ENCODE measurements at regions not wholly inside any gene's neighbourhood (a gene's known extent, or its start where the extent isn't known, plus 50 kb on each side); places are given as distances from the start of the nearest gene placed in this dataset.
"Not testable (repeated sequence)": the region's sequence is repeated elsewhere in the genome, so short reads cannot be mapped to it uniquely, and the experiment has no call there.

DNA sequence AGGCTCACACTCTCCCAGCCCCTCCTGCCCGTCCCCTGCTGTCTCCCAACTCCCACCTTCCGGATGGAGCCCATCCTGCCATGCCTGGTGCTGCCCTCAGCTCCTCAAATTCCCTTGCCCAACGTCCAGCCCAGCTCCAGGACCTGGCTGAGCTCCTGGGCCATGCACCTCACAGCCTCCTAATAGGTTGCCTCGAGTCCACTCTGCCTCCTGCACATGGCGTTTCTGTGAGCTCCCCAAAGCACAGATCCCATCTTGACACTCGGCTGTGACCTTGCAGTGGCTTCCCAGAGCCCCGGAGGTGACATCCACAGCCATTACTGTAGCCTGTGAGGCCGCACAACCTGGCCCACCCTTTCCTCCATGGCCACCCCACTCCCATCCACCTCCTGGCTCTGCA, 191.9 kb upstream of the SALL3 start:
- no peak for DNase-seq (ENCODE audit: low read depth, low spot score)

DNA sequence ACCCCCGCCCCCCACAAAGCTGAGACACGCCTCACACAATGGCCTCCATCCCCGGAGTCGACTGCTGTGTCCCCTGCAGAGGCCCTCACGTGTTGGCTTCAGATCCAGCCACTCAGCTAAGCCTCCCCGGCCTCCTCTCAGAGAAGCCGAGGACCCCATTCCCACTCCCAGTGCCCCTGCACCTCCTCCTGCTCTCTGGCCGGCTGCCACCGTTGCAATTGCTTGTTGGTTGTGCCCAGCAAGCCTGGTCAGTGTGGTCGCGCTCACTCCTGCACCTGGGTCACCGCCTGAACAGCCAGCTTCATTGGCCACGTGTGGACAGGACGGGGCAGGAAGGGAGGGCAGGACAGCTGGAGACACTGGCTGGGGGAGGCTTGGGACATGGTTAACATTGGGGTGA, 191.5 kb upstream of the SALL3 start:
- DNase-seq (ENCODE audit: low read depth, low spot score), result no peak

DNA sequence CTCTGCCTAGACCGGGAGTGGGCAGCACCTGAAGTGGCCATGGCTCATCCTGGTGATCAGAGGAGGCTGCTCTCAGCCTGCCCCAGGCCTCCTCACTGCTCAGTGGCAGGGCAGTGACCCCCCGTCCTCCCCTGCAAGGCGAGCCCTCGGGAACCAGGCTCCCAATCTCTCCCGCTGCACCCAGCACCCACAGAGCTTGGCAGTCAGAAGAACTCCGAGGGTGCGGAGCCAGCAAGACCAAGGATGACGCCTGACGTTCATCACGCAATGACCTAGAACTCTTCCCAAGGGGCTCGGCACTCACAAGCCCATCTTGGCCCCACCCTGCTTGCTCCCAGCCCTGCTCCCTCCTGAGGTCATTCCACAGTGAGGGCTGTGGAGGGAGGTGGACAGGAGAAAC, 189.8 kb upstream of the SALL3 start:
- no peak for DNase-seq (ENCODE audit: low read depth, low spot score)

DNA sequence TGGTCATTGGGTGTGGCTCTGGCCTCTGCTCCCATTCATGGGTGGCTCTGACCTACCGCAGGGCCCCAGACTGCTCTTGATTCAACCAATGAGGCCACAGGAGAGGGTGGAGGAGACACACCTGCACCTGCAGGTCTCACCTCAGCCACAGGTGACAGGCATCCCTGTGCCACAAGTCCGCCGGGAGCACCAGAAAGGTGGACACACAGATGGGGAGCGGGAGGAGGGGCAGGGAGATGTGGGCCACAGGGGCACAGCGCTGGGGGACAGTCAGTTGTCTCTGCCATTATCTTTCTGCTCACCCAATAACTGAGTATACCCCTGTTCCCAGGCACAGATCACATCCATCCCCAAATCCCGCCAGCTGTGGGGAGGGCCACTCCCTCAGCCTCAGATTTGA, 189.1 kb upstream of the SALL3 start:
- DNase-seq (ENCODE audit: low read depth, low spot score), result no peak

DNA sequence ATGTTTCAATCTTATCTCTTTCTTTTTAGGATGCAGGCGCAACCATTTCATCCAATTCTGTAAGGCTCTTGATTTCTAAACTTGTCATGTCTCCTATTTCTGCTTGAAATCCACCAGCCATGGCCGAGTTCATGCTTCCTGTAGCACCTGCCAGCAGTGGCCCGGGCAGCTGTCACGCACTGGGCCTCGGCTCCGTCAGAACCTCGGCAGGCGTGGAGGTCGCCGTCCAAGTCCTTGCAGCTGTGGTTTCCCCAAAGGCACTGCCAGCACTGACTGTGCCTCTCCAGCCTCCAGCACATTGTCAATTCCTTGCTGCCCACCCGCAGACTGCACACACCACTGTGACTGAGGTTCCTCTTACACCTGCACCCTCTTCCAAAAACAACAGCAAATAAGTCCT, 188.7 kb upstream of the SALL3 start:
- DNase-seq (ENCODE audit: low read depth, low spot score), result no peak

DNA sequence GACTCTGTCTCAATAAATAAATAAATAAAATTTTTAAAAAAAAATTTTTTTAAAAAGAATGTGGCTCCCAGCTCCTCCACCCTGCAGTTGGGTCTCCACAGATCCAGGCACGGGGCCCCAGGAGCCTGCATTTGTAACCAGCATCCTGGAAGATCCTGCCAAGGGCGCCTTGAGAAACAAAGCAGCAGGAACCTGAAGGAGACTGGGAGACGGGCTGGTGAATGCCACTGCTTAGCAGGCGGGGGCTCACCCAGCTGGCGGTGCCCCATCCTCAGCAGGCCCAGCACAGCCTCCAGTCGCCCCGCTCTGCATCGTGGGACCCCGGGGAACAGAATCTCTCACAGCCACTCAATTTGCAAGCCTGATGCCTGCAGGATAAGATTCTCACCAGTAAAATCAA, 187.5 kb upstream of the SALL3 start:
- no peak for DNase-seq (ENCODE audit: low read depth, low spot score)

DNA sequence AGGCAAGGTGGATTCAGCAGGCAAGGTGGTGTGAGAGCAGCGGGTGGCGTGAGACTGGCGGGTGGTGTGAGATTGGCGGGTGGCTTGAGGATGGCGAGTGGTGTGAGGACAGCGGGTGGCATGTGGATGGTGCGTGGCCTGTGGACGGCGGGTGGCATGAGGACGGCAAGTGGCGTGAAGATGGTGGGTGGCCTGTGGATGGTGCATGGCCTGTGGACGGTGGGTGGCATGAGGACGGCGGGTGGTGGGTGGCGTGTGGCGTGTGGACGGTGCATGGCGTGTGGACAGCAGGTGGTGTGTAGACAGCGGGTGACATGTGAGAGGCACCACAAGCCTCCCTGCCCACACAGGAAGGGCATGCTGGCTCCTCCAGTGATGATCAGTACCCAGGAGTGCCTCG, 186.9 kb upstream of the SALL3 start:
- no peak for DNase-seq (ENCODE audit: low read depth, low spot score)

DNA sequence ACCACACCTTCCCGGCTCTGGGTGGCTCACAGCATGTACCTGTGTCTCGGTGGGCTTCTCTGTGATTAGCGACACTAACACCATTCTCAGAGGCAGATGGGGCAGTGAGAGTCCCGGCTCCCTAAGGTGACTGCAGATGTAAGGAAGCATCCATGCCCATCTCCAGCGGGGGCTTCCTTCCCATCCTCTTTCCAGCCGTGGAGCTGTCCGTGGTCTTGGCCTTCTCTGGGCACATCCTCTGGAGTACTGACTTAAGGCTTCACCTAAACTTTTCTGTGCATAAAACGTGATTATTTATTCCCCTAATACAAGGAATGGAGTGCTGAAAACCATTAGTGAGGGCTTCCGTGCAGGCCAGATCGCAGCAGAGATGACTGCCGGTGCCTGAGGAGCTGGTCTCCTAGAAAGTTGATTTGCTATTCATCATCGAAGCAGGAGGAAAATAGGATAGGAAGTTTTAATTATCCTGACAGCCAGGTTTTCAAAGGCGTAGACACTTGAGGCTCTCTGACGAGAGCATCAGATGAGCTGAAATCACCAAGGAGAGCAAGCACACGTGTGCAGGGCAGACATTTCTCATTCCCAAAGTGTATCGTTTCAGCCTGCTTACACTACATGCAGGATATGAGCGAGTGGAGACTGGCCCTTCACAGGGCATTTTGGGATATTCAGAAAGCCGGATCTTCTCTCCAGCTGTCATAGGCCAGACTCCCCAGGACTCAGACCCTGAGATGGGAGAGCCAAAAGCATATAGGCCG, 186.1 kb upstream of the SALL3 start:
- DNase-seq (ENCODE audit: low read depth, low spot score), result no peak

DNA sequence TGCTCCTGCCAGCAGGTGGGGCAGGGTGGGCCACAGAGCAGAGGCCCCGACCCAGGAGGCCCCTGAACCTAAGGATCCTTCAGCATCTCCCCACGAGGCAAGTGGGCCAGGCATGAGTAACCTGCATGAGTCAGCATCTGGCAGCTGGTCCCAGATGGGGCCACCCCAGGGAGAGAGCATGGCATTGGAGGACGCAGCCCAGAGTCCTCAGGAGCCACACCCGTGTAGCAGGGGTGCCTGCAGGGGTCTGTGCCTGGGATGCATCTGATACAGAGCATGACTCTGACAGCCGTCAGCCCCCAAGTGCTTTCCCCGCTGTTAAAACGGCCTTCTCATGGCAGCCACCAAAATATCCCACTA, 185.6 kb upstream of the SALL3 start:
- DNase-seq (ENCODE audit: low read depth, low spot score), result no peak

DNA sequence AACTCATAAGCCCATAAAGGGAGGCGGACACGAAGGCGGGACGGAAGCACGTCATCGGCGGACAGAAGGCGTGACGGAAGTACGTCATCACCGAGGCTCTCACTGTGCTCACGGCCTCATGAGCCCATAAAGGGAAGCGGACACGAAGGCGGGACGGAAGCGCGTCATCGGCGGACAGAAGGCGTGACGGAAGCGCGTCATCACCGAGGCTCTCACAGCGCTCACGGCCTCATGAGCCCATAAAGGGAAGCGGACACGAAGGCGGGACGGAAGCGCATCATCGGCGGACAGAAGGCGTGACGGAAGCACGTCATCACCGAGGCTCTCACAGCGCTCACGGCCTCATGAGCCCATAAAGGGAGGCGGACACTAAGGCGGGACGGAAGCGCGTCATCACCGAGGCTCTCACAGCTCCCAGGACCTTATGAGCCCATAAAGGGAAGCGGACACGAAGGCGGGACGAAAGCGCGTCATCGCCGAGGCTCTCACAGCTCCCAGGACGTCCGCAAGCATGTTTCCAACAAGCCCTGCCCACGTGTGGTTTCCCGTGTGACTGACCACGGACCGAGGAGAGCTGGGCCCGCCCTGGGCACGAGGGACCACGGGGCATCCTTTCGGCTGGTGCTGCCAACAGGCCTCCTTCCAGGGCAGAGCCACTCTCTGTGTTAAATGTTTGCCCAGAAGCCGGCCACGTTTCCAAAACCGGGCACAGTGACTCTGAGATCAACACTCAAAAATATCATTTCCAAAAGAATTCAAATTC, 182.7 kb upstream of the SALL3 start:
- no peak for DNase-seq (ENCODE audit: low read depth, low spot score)

DNA sequence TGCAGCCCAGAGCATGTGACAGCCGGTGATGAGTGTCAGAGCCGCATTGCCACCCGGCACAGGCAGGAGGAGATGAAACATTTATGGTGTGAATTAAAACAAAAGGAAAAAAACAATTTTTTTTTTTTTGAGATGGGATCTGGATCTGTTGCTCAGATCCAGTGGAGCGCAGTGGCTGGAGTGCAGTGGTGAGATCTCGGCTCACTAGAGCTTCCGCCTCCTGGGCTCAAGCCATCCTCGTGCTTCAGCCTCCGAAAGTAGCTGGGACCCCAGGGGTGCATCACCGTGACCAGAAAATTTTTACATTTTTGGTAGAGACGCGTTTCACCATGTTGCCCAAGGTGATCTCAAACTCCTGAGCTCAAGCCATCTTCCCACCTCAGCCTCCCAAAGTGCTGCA, 182.1 kb upstream of the SALL3 start:
- DNase-seq (ENCODE audit: low read depth, low spot score), result no peak

DNA sequence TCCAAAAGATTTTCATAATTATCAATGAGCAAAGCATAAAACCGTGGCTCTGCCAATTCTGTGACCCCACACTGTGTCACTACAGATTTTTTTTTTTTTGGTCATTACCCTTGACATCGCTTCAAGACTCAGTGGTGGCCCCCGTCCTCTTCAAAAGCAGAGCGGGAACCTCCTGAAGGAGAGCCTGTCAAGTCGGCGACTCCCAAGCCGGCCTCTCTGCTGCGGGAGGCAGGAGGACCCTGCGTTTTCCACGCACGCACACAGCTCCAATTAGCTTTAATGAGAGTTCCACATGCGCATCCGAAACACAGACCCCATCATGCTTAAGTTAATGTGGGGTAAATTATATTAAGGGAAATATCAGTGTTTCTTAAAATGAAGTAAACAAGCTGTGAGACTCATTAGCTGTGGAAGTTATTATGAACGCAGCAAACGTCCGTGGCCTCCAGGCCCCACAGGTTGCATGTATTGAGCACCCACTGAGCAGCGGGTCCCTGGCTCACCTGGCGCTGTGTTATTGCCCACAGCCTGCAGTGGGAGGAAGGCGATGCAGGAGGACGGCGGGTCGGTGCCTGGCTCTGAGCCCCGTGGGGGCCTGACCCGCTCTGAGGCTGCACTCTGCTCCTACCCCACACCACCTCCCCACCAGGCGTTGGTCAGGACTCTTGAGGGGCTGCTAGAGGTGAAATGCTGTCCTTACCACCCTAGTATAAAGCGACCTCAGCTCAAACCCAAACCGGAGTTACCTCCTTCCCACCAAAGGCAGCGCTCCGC, 181.0 kb upstream of the SALL3 start:
- DNase-seq (ENCODE audit: low read depth, low spot score), result no peak

DNA sequence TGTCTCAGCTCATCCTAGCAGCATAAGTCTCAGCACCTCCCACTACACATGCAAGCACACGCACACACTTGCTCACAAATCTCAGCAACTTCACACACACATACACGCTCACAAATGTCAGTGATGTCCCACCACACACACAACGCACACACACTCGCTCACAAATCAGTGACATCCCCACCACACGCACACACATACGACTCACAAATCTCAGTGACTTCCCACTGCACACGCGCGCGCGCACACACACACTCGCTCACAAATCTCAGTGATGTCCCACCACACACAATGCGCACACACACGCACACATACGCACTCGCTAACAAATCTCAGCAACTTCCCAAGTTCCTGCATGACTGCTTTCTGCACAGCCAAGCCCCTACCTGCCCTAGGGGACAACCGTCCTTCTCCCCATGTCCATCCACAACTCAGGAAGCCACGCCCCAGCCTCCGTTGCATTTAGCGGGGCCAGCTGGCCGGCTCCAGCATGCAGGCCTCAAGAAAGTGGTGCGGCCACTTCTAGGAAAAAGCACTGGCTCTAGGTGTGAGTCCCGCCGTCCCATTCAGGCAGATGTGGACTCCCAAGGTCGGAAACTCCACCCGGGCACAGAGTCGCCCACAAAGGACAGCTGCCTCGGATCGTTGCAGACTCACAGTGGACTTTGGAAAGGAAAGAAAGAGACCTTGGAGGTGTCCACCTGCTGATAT, 180.1 kb upstream of the SALL3 start:
- no peak for DNase-seq (ENCODE audit: low read depth, low spot score)

DNA sequence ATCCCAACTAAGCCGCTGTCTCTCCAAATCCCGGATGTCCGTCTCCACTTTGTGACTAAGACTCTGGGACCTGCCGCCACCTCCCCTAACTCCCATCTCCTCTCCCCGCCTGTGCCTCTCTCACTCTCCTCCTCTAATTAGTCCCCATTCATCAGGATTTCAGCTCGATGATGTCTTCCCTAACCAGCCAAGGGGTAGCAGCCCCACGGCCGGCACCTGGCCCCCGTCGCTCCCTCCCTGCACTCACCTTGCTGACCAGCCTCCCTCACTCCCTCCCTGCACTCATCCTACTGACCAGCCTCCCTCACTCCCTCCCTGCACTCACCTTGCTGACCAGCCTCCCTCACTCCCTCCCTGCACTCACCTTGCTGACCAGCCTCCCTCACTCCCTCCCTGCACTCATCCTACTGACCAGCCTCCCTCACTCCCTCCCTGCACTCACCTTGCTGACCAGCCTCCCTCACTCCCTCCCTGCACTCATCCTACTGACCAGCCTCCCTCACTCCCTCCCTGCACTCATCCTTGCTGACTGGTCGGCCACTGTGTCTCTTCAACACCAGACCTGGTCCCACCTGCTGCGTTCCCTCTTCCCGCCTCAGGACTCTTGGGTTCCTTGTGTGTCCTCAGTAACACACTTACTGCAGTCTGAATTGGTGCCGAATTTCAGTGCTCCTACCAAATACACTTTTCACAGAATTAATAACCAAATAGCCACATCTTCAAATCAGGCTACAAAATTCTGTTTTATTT, 179.3 kb upstream of the SALL3 start:
- not testable (repeated sequence) for DNase-seq (ENCODE audit: low read depth, low spot score)

DNA sequence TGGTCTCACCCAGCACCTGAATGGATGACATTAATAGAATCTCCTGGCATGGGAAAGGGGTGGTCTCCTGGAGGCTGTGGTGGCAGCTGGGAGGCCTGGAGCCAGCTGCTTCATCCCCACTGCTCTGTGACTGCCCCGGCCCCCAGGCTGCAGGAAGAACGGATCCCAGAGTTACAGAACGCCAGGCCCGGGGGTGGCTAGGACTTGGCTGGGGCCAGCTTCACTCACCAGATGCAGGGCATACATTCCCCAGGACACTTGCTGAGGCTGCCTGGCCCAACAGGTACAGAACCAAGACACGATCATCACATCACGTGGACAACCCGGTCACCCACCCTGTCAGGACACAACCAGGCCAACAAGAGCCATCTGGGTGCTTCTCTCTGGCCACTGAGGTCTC, 178.6 kb upstream of the SALL3 start:
- no peak for DNase-seq (ENCODE audit: low read depth, low spot score)

DNA sequence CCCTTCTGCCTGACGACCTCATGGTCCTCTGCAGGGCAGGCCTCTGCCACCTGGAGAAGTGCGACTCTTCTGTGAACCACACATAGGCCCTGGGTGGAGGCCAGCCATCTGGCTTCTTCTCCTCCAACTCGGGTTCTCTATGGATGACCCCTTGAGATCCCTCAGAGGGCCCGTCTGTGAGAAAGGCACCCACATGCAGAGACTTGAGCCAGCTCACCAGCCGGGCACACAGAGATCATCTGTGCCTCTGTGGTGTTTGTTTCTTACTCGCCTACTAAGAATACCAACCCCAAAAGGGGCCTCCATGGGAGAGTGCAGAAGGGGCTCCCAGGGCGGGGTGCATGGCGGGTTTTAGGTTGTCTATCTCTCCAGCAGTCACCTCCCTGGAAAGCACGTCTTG, 176.5 kb upstream of the SALL3 start:
- no peak for DNase-seq (ENCODE audit: low read depth, low spot score)

DNA sequence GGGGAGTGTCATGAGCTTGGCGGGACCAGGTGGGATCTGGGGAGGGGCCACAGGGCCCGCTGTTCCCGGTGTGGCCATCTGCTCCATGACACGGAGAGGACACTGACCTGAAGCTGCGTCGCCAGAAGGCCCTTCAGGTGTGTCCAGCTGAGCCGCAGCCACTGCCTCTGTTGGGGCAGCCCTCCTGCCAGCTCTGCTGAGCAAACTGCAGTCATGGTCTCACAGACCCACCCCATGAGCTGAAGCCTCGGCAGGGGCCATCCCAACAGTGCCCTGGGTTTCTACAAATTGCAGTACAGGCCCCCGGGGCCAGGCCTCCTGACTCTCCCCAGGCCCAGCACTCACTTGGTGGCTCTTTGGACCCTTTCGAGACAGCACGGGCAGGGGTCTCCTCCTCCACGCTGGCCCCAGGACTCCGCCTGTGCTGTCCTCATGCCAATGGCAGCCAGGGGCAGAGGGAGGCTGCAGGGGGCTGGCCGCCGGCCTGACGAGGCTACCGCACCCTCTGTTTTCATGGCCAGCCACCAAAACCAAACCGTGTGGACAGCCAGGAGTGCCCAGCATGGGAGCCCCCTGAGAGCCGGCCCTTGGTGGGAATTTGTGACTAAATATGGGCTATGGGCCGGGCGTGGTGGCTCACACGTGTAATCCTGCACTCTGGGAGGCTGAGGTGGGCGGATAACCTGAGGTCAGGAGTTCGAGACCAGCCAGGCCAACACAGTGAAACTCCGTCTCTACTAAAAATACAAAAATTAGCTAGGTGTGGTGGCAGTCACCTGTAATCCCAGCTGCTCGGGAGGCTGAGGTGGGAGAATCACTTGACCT, 175.2 kb upstream of the SALL3 start:
- DNase-seq (ENCODE audit: low read depth, low spot score), result no peak

DNA sequence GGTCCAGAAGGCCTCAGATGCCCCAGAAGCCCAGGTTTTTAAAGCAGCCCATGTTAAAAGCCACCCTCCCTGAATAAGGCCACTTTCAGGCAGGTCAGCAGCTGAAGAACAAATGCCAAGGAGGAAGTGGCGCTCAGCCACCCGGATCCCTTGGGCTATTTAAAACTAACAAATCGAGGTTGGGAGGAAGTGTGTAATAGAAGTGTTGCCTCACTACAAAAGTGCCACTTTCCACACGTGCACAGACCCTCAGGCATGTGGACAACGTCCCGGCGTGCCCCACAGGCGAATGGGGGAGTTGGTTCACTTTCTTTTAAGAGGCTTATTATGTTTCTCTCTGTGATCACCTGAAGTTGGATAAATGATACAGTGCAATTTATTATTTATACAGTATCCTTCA, 173.8 kb upstream of the SALL3 start:
- no peak for DNase-seq (ENCODE audit: low read depth, low spot score)

DNA sequence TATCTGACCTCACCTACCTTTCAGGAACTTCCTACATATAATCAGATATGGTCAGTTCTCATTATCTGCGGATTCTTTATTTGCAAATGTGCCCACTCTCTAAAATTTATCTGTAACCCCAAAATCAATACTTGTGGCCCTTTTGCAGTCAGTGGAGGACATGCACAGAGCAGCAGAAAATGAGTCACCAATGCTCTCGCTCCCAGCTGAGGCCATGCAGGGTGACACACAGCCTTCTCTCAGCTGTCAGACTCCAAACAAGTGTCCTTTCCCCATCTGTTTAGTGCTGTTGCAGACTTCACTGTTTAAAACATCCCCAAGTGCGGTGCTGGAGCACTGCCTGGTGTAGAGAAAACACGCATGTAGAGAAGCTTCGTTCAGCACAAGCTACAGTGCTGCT, 171.9 kb upstream of the SALL3 start:
- DNase-seq (ENCODE audit: low read depth, low spot score), result no peak

DNA sequence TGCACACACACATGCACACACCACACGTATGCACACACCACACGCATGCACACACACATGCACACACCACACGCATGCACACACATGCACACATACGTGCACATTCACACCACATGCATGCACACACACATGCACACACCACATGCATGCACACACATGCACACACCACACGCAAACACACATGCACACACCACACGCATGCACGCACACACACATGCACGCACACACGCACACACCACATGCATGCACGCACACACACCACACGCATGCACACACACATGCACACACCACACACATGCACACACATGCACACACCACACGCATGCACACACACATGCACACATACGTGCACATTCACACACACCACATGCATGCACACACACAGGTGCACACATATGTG, 169.8 kb upstream of the SALL3 start:
- no peak for DNase-seq (ENCODE audit: low read depth, low spot score)

DNA sequence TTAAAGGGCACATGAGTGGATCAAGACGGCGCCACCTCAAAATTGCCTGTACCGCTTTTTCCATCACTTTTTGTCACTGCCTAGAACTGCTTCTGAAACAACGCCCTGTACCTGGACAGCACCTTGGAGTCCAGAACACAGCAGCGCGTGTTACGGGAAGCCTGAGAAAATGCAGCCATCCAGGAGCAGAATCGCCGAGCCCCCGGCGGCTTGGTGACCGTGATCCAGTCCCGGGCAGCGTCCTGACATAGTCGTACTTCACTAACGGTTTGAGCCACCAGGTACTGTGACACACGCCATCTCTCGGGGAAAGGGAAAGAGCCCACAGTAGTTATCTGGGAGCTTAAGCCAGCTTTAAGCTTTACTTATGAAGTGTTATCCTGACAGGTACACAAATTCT, 168.9 kb upstream of the SALL3 start:
- DNase-seq (ENCODE audit: low read depth, low spot score), result no peak

Data from iPS DF 19.7 (cell line).